Naive thymus-derived CD4-positive, alpha-beta T cell (primary cell): ENCODE measurements at regions not wholly inside any gene's neighbourhood (a gene's known extent, or its start where the extent isn't known, plus 50 kb on each side); places are given as distances from the start of the nearest gene placed in this dataset.

Experiments used
- ATAC-seq: fragments of 150-1000 bp; cut with Tn5 transposase; 2 replicates; pipeline ENCODE4 v1.10.0; 2021; ENCODE audit warnings: mild to moderate bottlenecking, moderate library complexity
- CTCF ChIA-PET: fragments of 350-600 bp; sonication (Branson Sonifier 250); formaldehyde crosslinking; loops from one replicate; lab custom pipeline; 2021; ENCODE audit warnings: antibody characterized with exemption; lab: Charles Lee
- POLR2A ChIA-PET: fragments of 350-600 bp; sonication (Branson Sonifier 250); formaldehyde crosslinking; loops from one replicate; lab custom pipeline; 2021; ENCODE audit warnings: antibody characterized with exemption, inconsistent platforms; lab: Charles Lee
- DNase-seq, 9 donors: peaks; one replicate each; pipeline versions ENCODE4 v3.0.0 to v3.0.0-alpha.2; 2020 to 2022; ENCODE audit warnings: mixed read lengths in 1 of 9
- H3K27ac ChIP-seq: one replicate; pipeline ENCODE4 v1.7.0; 2013; ENCODE audit warnings: mild to moderate bottlenecking, low read depth, low read length, moderate library complexity
- H3K27me3 ChIP-seq, 2 donors: one replicate each; pipeline ENCODE4 v1.7.0; 2013; ENCODE audit warnings: low read length in 2 of 2, mild to moderate bottlenecking in 2 of 2, moderate library complexity in 2 of 2; ENCODE audit not compliant: control insufficient read depth in 2 of 2, insufficient read depth in 2 of 2
- H3K36me3 ChIP-seq, 3 experiments: 1 replicate in 2 of 3; 2 replicates in 1 of 3; pipeline ENCODE4 v1.7.0; 2013; ENCODE audit warnings: low read length in 3 of 3, mild to moderate bottlenecking in 3 of 3, moderate library complexity in 1 of 3; ENCODE audit not compliant: insufficient read depth in 3 of 3, control insufficient read depth in 2 of 3
- H3K4me1 ChIP-seq, 2 donors: one replicate each; pipeline ENCODE4 v1.7.0; 2013; ENCODE audit warnings: low read length in 2 of 2, mild to moderate bottlenecking in 2 of 2, moderate library complexity in 1 of 2; ENCODE audit not compliant: control insufficient read depth in 2 of 2, insufficient read depth in 2 of 2
- H3K4me3 ChIP-seq: 2 replicates; pipeline ENCODE4 v1.7.0; 2013; ENCODE audit warnings: mild to moderate bottlenecking, low read length
- H3K9me3 ChIP-seq, 3 experiments: 1 replicate in 2 of 3; 2 replicates in 1 of 3; pipeline ENCODE4 v1.7.0; 2013; ENCODE audit warnings: low read length in 3 of 3; ENCODE audit not compliant: control insufficient read depth in 2 of 3
- H3K27ac Mint-ChIP-seq, 9 donors: one replicate each; pipeline ENCODE4 v1.8.0; 2020 to 2022; ENCODE audit warnings: mixed read lengths in 9 of 9, mild to moderate bottlenecking in 8 of 9, moderate library complexity in 5 of 9, inconsistent platforms in 2 of 9
- H3K27me3 Mint-ChIP-seq, 5 donors: one replicate each; pipeline ENCODE4 v1.8.0; 2021 to 2022; ENCODE audit warnings: mixed read lengths in 5 of 5, mild to moderate bottlenecking in 1 of 5
- H3K36me3 Mint-ChIP-seq, 5 donors: one replicate each; pipeline ENCODE4 v1.8.0; 2020 to 2022; ENCODE audit warnings: mixed read lengths in 5 of 5, mild to moderate bottlenecking in 3 of 5, inconsistent platforms in 1 of 5
- H3K4me1 Mint-ChIP-seq, 7 donors: one replicate each; pipeline ENCODE4 v1.8.0; 2020 to 2022; ENCODE audit warnings: mixed read lengths in 7 of 7, mild to moderate bottlenecking in 3 of 7, inconsistent platforms in 1 of 7
- H3K4me3 Mint-ChIP-seq, 10 donors: one replicate each; pipeline ENCODE4 v1.8.0; 2020 to 2022; ENCODE audit warnings: mild to moderate bottlenecking in 10 of 10, mixed read lengths in 10 of 10, moderate library complexity in 6 of 10, inconsistent platforms in 2 of 10
- H3K9me3 Mint-ChIP-seq, 11 donors: one replicate each; pipeline ENCODE4 v1.8.0; 2020 to 2022; ENCODE audit warnings: mixed read lengths in 11 of 11, mild to moderate bottlenecking in 4 of 11, inconsistent platforms in 1 of 11, moderate library complexity in 1 of 11
- intact Hi-C, 2 donors: fragments of 100-400 bp; cut with micrococcal nuclease; formaldehyde crosslinking; loops; one replicate each; pipeline ENCODE4 v1.15.1; 2023

DNA sequence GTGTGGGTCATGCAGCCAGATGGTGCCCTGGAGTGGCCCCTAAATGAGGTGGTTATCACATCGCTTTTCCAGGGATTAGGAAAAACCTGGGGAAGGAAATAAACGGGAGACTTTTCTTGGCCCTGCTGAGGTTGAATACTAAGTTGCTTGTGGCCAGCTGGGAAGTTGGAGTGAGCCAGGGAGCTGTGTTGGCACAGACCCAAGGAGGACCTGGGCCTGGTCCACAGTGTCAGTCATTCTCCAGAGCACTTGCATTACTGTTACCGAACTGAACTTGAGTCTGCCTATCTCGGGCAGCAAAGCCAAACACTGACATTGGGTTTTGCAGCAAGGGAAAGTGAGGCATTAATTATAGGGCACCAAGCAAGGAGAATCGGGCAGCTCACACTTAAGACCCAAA lies 339.0 kb downstream of the GABRB3 start:
- no peak for DNase-seq
- intact Hi-C loops: no loop called here
- H3K4me1 ChIP-seq: no peaks in the 10 kb centered on the region
- H3K27me3 ChIP-seq: no peaks in the 10 kb centered on the region
- no peak overlapping the region for H3K4me3 ChIP-seq
- no peaks in the 10 kb centered on the region for H3K9me3 ChIP-seq
- H3K27ac Mint-ChIP-seq: no peak overlapping the region
- H3K27me3 Mint-ChIP-seq: peaks cover 0 to 7% (median 0%) of the 10 kb centered on the region in 5 donors
- no peaks in the 10 kb centered on the region for H3K36me3 Mint-ChIP-seq
- no peak overlapping the region for H3K4me3 Mint-ChIP-seq
- no peaks in the 10 kb centered on the region for H3K36me3 ChIP-seq
- POLR2A ChIA-PET: no interaction called here
- no peaks in the 10 kb centered on the region for H3K4me1 Mint-ChIP-seq
- CTCF ChIA-PET: no interaction called here
- peaks cover 0 to 19% (median 8%) of the 10 kb centered on the region in 11 donors for H3K9me3 Mint-ChIP-seq
- H3K27ac ChIP-seq: no peak overlapping the region
- ATAC-seq: no peak

DNA sequence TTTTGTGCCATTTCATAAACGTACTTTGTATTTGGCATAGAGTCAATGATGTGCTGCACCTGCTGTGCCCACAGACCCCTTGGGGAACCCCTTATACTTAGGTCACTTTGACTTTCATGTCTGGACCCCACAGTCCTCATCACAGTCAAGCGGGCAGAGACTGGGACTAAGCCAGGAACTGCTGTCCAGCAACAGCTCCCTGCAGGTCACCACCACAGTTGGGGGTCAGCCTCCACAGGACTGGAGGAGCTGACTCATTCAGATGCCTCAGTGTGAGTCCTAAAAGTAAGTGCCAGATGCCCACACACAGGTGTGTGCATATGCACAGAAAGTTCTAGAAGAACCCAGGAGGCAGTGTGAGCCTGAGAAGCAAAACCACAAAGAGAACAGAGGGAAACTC lies 339.8 kb downstream of the GABRB3 start:
- POLR2A ChIA-PET: no interaction called here
- Histone ChIP-seq H3K27ac (no peak overlapping the region), H3K4me1 (no peaks in the 10 kb centered on the region), H3K27me3 (no peaks in the 10 kb centered on the region), H3K9me3 (no peaks in the 10 kb centered on the region), H3K4me3 (no peak overlapping the region), H3K36me3 (no peaks in the 10 kb centered on the region)
- intact Hi-C loops: no loop called here
- H3K4me3 Mint-ChIP-seq: no peak overlapping the region
- peaks cover 0 to 22% (median 9%) of the 10 kb centered on the region in 11 donors for H3K9me3 Mint-ChIP-seq
- DNase-seq (no peak), ATAC-seq (no peak)
- CTCF ChIA-PET: interaction anchor here (0.6 kb wide), 1 partner anchor 16 kb away, joined by 3 read pairs; no protein-coding TSS in a partner anchor
- H3K36me3 Mint-ChIP-seq: no peaks in the 10 kb centered on the region
- peaks cover 0 to 7% (median 0%) of the 10 kb centered on the region in 5 donors for H3K27me3 Mint-ChIP-seq
- no peaks in the 10 kb centered on the region for H3K4me1 Mint-ChIP-seq
- no peak overlapping the region for H3K27ac Mint-ChIP-seq

DNA sequence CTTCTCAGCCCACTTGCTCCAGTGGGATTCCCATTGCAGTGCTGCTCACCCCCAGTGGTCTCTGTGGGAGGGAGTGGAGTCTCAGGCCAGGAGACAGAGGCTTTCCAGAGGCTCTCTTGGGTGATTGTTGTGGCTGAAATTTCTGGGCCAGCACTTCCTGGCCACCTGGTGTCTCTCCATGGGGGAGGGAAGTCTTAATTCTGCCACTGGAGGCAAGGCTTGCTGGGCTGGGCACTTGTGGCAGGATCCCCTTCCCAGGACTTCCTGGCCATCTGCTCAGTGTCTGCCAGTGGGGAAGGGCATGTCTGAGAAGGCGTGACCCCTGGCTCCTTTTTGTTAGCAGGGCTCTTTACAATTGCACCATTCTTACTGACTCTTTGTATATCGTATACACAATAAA lies 351.8 kb downstream of the GABRB3 start:
- Histone ChIP-seq H3K36me3 (no peaks in the 10 kb centered on the region), H3K27ac (no peak overlapping the region), H3K27me3 (no peaks in the 10 kb centered on the region), H3K9me3 (no peaks in the 10 kb centered on the region), H3K4me3 (no peak overlapping the region), H3K4me1 (no peaks in the 10 kb centered on the region)
- CTCF ChIA-PET: no interaction called here
- intact Hi-C loops: no loop called here
- no peak for DNase-seq
- no peaks in the 10 kb centered on the region for H3K4me1 Mint-ChIP-seq
- H3K4me3 Mint-ChIP-seq: no peak overlapping the region
- H3K9me3 Mint-ChIP-seq: peaks cover 0 to 31% (median 6%) of the 10 kb centered on the region in 11 donors
- POLR2A ChIA-PET: no interaction called here
- H3K36me3 Mint-ChIP-seq: no peaks in the 10 kb centered on the region
- ATAC-seq: no peak
- H3K27ac Mint-ChIP-seq: no peak overlapping the region
- no peaks in the 10 kb centered on the region for H3K27me3 Mint-ChIP-seq

DNA sequence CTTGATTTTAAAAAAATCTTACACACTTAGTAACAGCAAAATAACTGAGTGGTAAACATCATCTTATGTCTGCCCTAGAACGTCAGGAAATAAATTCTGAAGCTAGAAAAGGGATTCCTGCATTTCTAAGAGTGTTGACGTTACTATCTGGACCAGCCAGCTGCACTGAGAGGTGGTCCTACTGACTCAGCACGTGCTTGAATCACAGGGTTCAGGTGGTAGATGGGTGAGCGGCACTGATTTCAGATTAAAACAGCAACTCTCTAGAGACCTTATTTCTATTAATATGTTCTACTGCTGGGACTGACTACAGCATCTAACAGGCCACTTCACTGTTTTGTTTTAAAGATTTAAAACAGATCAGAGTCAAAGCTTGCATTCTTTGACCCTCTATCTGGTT lies 377.2 kb downstream of the GABRB3 start:
- POLR2A ChIA-PET: no interaction called here
- no peak overlapping the region for H3K4me3 ChIP-seq
- H3K36me3 Mint-ChIP-seq: no peaks in the 10 kb centered on the region
- H3K4me1 ChIP-seq: no peaks in the 10 kb centered on the region
- H3K9me3 ChIP-seq: no peaks in the 10 kb centered on the region
- H3K27me3 ChIP-seq: no peaks in the 10 kb centered on the region
- DNase-seq: no peak
- no peaks in the 10 kb centered on the region for H3K36me3 ChIP-seq
- no peak overlapping the region for H3K4me3 Mint-ChIP-seq
- H3K9me3 Mint-ChIP-seq: peaks cover 0 to 9% (median 3%) of the 10 kb centered on the region in 11 donors
- no peaks in the 10 kb centered on the region for H3K4me1 Mint-ChIP-seq
- peaks cover 0 to 9% (median 0%) of the 10 kb centered on the region in 5 donors for H3K27me3 Mint-ChIP-seq
- intact Hi-C loops: no loop called here
- H3K27ac Mint-ChIP-seq: no peak overlapping the region
- CTCF ChIA-PET: no interaction called here
- ATAC-seq: no peak
- no peak overlapping the region for H3K27ac ChIP-seq

DNA sequence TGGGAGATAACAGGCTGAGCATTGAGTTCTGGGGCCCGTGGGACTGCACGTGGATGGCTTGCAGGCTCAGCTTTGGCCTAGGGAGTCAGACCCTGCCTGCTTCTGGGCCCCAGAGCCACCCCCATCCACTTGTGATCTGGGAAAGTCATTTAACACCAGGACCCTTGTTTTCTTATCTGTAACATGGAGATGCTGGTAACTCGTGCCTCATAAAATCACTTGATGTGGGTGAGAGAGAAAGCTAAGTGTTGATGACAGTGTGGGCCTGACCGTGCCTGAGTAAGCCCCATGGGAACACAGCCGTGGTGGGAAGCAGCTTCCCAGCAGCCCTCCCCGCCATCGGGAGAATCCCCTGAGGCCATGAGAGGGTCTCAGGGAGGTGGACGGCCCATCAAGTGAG lies 378.1 kb downstream of the GABRB3 start:
- Histone ChIP-seq H3K4me1 (no peaks in the 10 kb centered on the region), H3K9me3 (no peaks in the 10 kb centered on the region), H3K27ac (no peak overlapping the region), H3K4me3 (no peak overlapping the region), H3K27me3 (no peaks in the 10 kb centered on the region), H3K36me3 (no peaks in the 10 kb centered on the region)
- Mint-ChIP-seq H3K9me3 (peaks cover 0 to 9% (median 3%) of the 10 kb centered on the region in 11 donors), H3K4me3 (no peak overlapping the region), H3K4me1 (no peaks in the 10 kb centered on the region), H3K27ac (no peak overlapping the region), H3K36me3 (no peaks in the 10 kb centered on the region), H3K27me3 (peaks cover 0 to 9% (median 0%) of the 10 kb centered on the region in 5 donors)
- intact Hi-C loops: no loop called here
- POLR2A ChIA-PET: no interaction called here
- CTCF ChIA-PET: no interaction called here
- no peak for ATAC-seq
- DNase-seq: no peak

DNA sequence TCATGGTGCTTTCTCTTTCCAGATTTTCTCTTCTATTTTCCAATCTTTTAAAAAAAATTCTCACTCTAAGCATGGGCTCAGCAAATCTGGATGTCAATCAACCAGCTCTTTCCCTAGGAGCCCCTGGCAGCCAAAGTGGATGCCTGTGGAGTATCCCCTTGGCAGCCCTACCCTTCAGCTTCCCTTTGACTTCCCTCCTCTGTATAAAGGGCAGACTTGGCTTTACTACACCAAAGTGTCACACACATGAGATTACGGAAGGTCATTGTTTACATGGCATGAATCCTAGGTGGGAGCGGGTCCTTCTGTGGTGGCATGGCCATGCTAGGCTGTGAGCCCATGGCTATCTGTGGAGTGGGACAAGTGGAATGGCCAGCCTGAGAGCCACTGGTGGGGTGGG lies 379.9 kb downstream of the GABRB3 start:
- DNase-seq (no peak), ATAC-seq (no peak)
- Histone ChIP-seq H3K9me3 (no peaks in the 10 kb centered on the region), H3K36me3 (no peaks in the 10 kb centered on the region), H3K27me3 (no peaks in the 10 kb centered on the region), H3K4me1 (no peaks in the 10 kb centered on the region), H3K4me3 (no peak overlapping the region), H3K27ac (no peak overlapping the region)
- H3K4me3 Mint-ChIP-seq: no peak overlapping the region
- ChIA-PET CTCF (no interaction called here), POLR2A (no interaction called here)
- no peak overlapping the region for H3K27ac Mint-ChIP-seq
- H3K27me3 Mint-ChIP-seq: peaks cover 0 to 19% (median 0%) of the 10 kb centered on the region in 5 donors
- H3K9me3 Mint-ChIP-seq: peaks cover 0 to 10% (median 7%) of the 10 kb centered on the region in 11 donors
- no peaks in the 10 kb centered on the region for H3K4me1 Mint-ChIP-seq
- intact Hi-C loops: no loop called here
- H3K36me3 Mint-ChIP-seq: no peaks in the 10 kb centered on the region

DNA sequence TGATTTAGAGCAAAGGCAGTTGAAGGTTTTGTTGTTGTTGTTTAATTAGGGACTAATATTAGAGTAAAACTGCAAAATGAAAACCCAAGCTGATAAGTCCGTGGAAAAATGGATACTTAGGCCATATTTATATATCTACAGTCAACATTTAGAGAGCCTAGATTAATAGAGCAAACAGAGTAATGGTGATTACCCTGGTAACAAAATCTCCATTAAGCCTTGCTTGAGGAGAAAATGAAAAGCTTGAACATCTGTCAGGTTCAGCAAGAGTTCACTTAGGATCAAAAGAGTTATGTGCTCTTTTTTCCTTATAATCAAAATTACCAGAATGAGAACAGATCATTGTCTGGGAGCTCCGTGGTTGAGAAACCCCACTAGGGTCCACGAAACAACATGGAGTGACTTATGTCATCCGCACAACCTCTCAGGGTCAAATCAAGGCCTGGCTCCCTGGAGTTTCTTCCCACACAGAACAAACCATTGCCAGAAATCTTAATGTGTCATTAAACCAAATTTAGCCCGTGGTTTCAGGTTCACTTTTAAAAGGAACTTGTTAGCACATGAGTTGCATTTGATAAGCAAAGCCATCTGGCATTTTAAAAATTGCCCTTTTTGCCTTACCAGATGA lies 381.2 kb downstream of the GABRB3 start:
- intact Hi-C loops: no loop called here
- CTCF ChIA-PET: no interaction called here
- Histone ChIP-seq H3K27me3 (no peaks in the 10 kb centered on the region), H3K4me3 (no peak overlapping the region), H3K9me3 (no peaks in the 10 kb centered on the region), H3K4me1 (no peaks in the 10 kb centered on the region), H3K36me3 (no peaks in the 10 kb centered on the region), H3K27ac (no peak overlapping the region)
- H3K36me3 Mint-ChIP-seq: no peaks in the 10 kb centered on the region
- H3K27ac Mint-ChIP-seq: no peak overlapping the region
- no peak overlapping the region for H3K4me3 Mint-ChIP-seq
- no peak for ATAC-seq
- no peaks in the 10 kb centered on the region for H3K4me1 Mint-ChIP-seq
- POLR2A ChIA-PET: no interaction called here
- H3K9me3 Mint-ChIP-seq: peaks cover 0 to 10% (median 7%) of the 10 kb centered on the region in 11 donors
- H3K27me3 Mint-ChIP-seq: peaks cover 0 to 19% (median 0%) of the 10 kb centered on the region in 5 donors
- DNase-seq: no peak
